Thyroid gland (tissue), 4 donors: ENCODE measurements at regions not wholly inside any gene's neighbourhood (a gene's known extent, or its start where the extent isn't known, plus 50 kb on each side); places are given as distances from the start of the nearest gene placed in this dataset.
"Not testable (repeated sequence)": the region's sequence is repeated elsewhere in the genome, so short reads cannot be mapped to it uniquely, and the experiment has no call there.

Experiments
- CTCF ChIP-seq, 6 experiments: fragments of 200-600 bp in 3 of 6; fragments of 450-650 bp in 3 of 6; sonication (generic) in 3 of 6; IDR thresholded peaks; one replicate each; pipeline ENCODE4 v1.5.1; 2016 to 2019; ENCODE audit warnings: antibody characterized with exemption in 6 of 6, mild to moderate bottlenecking in 2 of 6, inconsistent platforms in 1 of 6, moderate library complexity in 1 of 6
- POLR2A ChIP-seq, 2 donors: fragments of 450-650 bp; IDR thresholded peaks; one replicate each; pipeline ENCODE4 v1.6.1; 2017; ENCODE audit warnings: antibody characterized with exemption in 2 of 2, mild to moderate bottlenecking in 2 of 2, moderate library complexity in 1 of 2

GRCh38 chr11:72519882-72520281, 85.6 kb upstream of the CLPB start:
- TF ChIP-seq CTCF, POLR2A (IDR thresholded peaks at IDR 0.05): not testable (repeated sequence)
